ENCODE measurements at regions not wholly inside any gene's neighbourhood (a gene's known extent, or its start where the extent isn't known, plus 50 kb on each side); places are given as distances from the start of the nearest gene placed in this dataset.

- TF ChIP-seq CTCF (IDR thresholded peaks at IDR 0.05; ENCODE audit: extremely low read depth in 1 of 2, insufficient read depth in 1 of 2, low read depth in 1 of 2, low read length in 2 of 2), result no peak
- TF ChIP-seq MYC (IDR thresholded peaks at IDR 0.05; ENCODE audit: low read depth, low read length), result no peak
Observed at GRCh38 chrX:131747173-131747572, 203.3 kb downstream of the OR13H1 start.

Measured in endothelial cell of umbilical vein (primary cell).